ENCODE measurements at regions not wholly inside any gene's neighbourhood (a gene's known extent, or its start where the extent isn't known, plus 50 kb on each side); places are given as distances from the start of the nearest gene placed in this dataset.
A peak's percentile ranks its signal among the peaks of the same experiment; 100 is the strongest.

- H3K27ac Mint-ChIP-seq: no peak overlapping the region
- Histone ChIP-seq H3K27me3 (ENCODE audit: control insufficient read depth, insufficient read depth, low read length, poor library complexity, severe bottlenecking) (no peaks in the 10 kb centered on the region), H3K9me3 (ENCODE audit: control insufficient read depth, low read length) (no peaks in the 10 kb centered on the region), H3K27ac (ENCODE audit: low read depth, low read length) (peak overlapping the region; percentile 55), H3K4me3 (ENCODE audit: low read length) (no peak overlapping the region), H3K9ac (ENCODE audit: extremely low read depth, low read length, poor library complexity, severe bottlenecking) (no peak overlapping the region), H3K36me3 (ENCODE audit: control insufficient read depth, insufficient read depth, low read length) (no peaks in the 10 kb centered on the region), H3K4me1 (ENCODE audit: control insufficient read depth, insufficient read depth, low read length) (no peaks in the 10 kb centered on the region)
- H3K9me3 Mint-ChIP-seq: no peaks in the 10 kb centered on the region
- 88% methylated on average over 1 of the region's 1 CpG; no CpG with 5 or more reads in 1 of the 2 experiments for WGBS, 2 experiments (ENCODE audit: insufficient coverage in 1 of 2, insufficient read length in 1 of 2)
- no peak overlapping the region for H3K4me3 Mint-ChIP-seq
- no peak for TF ChIP-seq CTCF (conservative IDR thresholded peaks at IDR 0.05)
- H3K4me1 Mint-ChIP-seq: peaks cover 6% of the 10 kb centered on the region
- no peaks in the 10 kb centered on the region for H3K36me3 Mint-ChIP-seq (ENCODE audit: low read depth)
- DNase-seq: no peak
- H3K27me3 Mint-ChIP-seq (ENCODE audit: insufficient read depth): peaks cover 9% of the 10 kb centered on the region
Measured at GRCh38 chr13:106415971-106416370, 119.5 kb downstream of the EFNB2 start.

- no peaks in the 10 kb centered on the region for H3K9me3 Mint-ChIP-seq
- no peaks in the 10 kb centered on the region for H3K36me3 Mint-ChIP-seq (ENCODE audit: low read depth)
- no peak for TF ChIP-seq CTCF (conservative IDR thresholded peaks at IDR 0.05)
- H3K27me3 Mint-ChIP-seq (ENCODE audit: insufficient read depth): peaks cover 11% of the 10 kb centered on the region
- Histone ChIP-seq H3K27me3 (ENCODE audit: control insufficient read depth, insufficient read depth, low read length, poor library complexity, severe bottlenecking) (no peaks in the 10 kb centered on the region), H3K27ac (ENCODE audit: low read depth, low read length) (peak overlapping the region; percentile 55), H3K36me3 (ENCODE audit: control insufficient read depth, insufficient read depth, low read length) (no peaks in the 10 kb centered on the region), H3K4me3 (ENCODE audit: low read length) (no peak overlapping the region), H3K9me3 (ENCODE audit: control insufficient read depth, low read length) (no peaks in the 10 kb centered on the region), H3K4me1 (ENCODE audit: control insufficient read depth, insufficient read depth, low read length) (no peaks in the 10 kb centered on the region), H3K9ac (ENCODE audit: extremely low read depth, low read length, poor library complexity, severe bottlenecking) (no peak overlapping the region)
- WGBS, 2 experiments (ENCODE audit: insufficient coverage in 1 of 2, insufficient read length in 1 of 2): 100% methylated on average over 3 of the region's 4 CpGs; no CpG with 5 or more reads in 1 of the 2 experiments
- peaks cover 6% of the 10 kb centered on the region for H3K4me1 Mint-ChIP-seq
- H3K27ac Mint-ChIP-seq: no peak overlapping the region
- no peak for DNase-seq
- H3K4me3 Mint-ChIP-seq: no peak overlapping the region
Measured at GRCh38 chr13:106415442-106415841, 120.0 kb downstream of the EFNB2 start.

GRCh38 chr13:106407338-106407737, 128.1 kb downstream of the EFNB2 start:
- H3K27me3 Mint-ChIP-seq (ENCODE audit: insufficient read depth): peaks cover 19% of the 10 kb centered on the region
- no peak overlapping the region for H3K27ac Mint-ChIP-seq
- no peak overlapping the region for H3K9ac ChIP-seq (ENCODE audit: extremely low read depth, low read length, poor library complexity, severe bottlenecking)

More at GRCh38 chr13:106407338-106407737, 128.1 kb downstream of the EFNB2 start:
- Mint-ChIP-seq H3K9me3 (peaks cover 5% of the 10 kb centered on the region), H3K4me1 (peaks cover 24% of the 10 kb centered on the region), H3K4me3 (no peak overlapping the region), H3K36me3 (ENCODE audit: low read depth) (no peaks in the 10 kb centered on the region)
- WGBS, 2 experiments (ENCODE audit: insufficient coverage in 1 of 2, insufficient read length in 1 of 2): 82 to 94% methylated on average over 2 to 7 of the region's 8 CpGs
- Histone ChIP-seq H3K27ac (ENCODE audit: low read depth, low read length) (no peak overlapping the region), H3K27me3 (ENCODE audit: control insufficient read depth, insufficient read depth, low read length, poor library complexity, severe bottlenecking) (no peaks in the 10 kb centered on the region), H3K9me3 (ENCODE audit: control insufficient read depth, low read length) (peaks cover 9% of the 10 kb centered on the region), H3K4me3 (ENCODE audit: low read length) (no peak overlapping the region), H3K4me1 (ENCODE audit: control insufficient read depth, insufficient read depth, low read length) (peaks cover 15% of the 10 kb centered on the region), H3K36me3 (ENCODE audit: control insufficient read depth, insufficient read depth, low read length) (no peaks in the 10 kb centered on the region)
- no peak for DNase-seq
- no peak for TF ChIP-seq CTCF (conservative IDR thresholded peaks at IDR 0.05)

Data from endodermal cell (in vitro differentiated cells).